ENCODE measurements at regions not wholly inside any gene's neighbourhood (a gene's known extent, or its start where the extent isn't known, plus 50 kb on each side); places are given as distances from the start of the nearest gene placed in this dataset.
"Not testable (repeated sequence)": the region's sequence is repeated elsewhere in the genome, so short reads cannot be mapped to it uniquely, and the experiment has no call there.

DNA sequence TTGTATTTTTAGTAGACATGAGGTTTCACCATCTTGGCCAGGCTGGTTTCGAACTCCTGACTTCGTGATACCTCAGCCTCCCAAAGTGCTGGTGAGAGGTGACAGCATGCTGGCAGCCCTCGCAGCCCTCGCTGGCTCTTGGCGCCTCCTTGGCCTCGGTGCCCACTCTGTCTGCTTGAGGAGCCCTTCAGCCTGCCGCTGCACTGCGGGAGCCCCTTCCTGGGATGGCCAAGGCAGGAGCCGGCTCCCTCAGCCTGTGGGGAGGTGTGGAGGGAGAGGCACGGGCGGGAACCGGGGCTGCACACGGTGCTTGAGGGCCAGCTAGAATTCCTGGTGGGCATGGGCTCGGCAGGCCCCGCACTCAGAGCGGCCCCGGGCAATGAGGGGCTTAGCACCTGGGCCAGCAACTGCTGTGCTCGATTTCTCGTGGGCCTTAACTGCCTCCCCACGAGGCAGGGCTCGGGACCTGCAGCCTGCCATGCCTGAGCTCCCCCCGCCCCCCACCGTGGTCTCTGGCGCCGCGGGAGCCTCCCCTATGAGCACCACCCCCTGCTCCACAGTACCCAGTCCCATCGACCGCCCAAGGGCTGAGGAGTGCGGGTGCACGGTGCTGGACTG lies 96.5 kb upstream of the RHOBTB1 start:
- 97% methylated on average over 30 of the region's 30 CpGs for WGBS
- no peaks in the 10 kb centered on the region for H3K4me1 ChIP-seq (ENCODE audit: control insufficient read depth in 4 of 4, insufficient read depth in 4 of 4, low read length in 3 of 4)
- H3K9ac ChIP-seq (ENCODE audit: low read depth in 1 of 2, low read length in 2 of 2) = no peak overlapping the region
- no peak for DNase-seq (ENCODE audit: low spot score)
- H3K27me3 ChIP-seq (ENCODE audit: control insufficient read depth in 4 of 4, insufficient read depth in 4 of 4, low read length in 3 of 4) = no peaks in the 10 kb centered on the region
- no peak overlapping the region for H3K4me3 ChIP-seq (ENCODE audit: low read depth in 1 of 3, low read length in 3 of 3)
- no peaks in the 10 kb centered on the region for H3K36me3 ChIP-seq (ENCODE audit: control insufficient read depth in 4 of 4, insufficient read depth in 3 of 4, low read depth in 1 of 4, low read length in 3 of 4)
- H3K9me3 ChIP-seq (ENCODE audit: control insufficient read depth in 4 of 4, low read length in 3 of 4) = peaks cover 0 to 2% (median 0%) of the 10 kb centered on the region in 4 donors
- no peak overlapping the region for H3K27ac ChIP-seq (ENCODE audit: low read depth in 1 of 2, low read length in 2 of 2)
- TF ChIP-seq FOXA1 (IDR thresholded peaks at IDR 0.05) (no peak), FOXA2 (IDR thresholded peaks at IDR 0.05) (no peak), HNF4G (IDR thresholded peaks at IDR 0.05) (no peak), EGR1 (IDR thresholded peaks at IDR 0.05; ENCODE audit: low read depth in 2 of 2) (no peak), HNF4A (conservative IDR thresholded peaks at IDR 0.05) (no peak), YY1 (IDR thresholded peaks at IDR 0.05) (no peak), NR2F2 (IDR thresholded peaks at IDR 0.05) (no peak), GABPA (IDR thresholded peaks at IDR 0.05 in 1 of 2, conservative IDR thresholded peaks at IDR 0.05 in 1 of 2) (no peak), RXRA (IDR thresholded peaks at IDR 0.05) (no peak)
- TF ChIP-seq, protein P1, sequence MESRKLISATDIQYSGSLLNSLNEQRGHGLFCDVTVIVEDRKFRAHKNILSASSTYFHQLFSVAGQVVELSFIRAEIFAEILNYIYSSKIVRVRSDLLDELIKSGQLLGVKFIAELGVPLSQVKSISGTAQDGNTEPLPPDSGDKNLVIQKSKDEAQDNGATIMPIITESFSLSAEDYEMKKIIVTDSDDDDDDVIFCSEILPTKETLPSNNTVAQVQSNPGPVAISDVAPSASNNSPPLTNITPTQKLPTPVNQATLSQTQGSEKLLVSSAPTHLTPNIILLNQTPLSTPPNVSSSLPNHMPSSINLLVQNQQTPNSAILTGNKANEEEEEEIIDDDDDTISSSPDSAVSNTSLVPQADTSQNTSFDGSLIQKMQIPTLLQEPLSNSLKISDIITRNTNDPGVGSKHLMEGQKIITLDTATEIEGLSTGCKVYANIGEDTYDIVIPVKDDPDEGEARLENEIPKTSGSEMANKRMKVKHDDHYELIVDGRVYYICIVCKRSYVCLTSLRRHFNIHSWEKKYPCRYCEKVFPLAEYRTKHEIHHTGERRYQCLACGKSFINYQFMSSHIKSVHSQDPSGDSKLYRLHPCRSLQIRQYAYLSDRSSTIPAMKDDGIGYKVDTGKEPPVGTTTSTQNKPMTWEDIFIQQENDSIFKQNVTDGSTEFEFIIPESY (IDR thresholded peaks at IDR 0.05) = no peak
- TF ChIP-seq, protein P2, sequence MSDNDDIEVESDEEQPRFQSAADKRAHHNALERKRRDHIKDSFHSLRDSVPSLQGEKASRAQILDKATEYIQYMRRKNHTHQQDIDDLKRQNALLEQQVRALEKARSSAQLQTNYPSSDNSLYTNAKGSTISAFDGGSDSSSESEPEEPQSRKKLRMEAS (IDR thresholded peaks at IDR 0.05) = no peak

DNA sequence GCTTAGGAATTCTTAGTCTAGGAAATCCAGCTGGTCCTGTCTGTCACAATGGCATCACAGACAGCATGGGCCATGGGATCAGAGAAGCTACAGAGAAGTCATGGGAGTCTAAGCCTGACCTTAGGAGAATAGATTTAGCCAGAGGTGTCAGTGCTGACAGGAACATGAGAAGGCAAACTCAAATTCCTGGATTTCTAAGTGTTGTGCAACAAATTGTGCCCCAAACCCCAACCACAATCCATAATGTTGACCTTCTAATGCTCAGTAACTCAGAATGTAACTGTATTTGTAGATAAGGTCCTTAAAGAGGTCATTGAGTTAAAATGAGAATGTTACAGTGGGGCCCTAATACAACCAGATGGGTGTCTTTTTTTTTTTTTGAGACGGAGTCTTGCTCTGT lies 95.9 kb upstream of the RHOBTB1 start:
- no peaks in the 10 kb centered on the region for H3K27me3 ChIP-seq (ENCODE audit: control insufficient read depth in 4 of 4, insufficient read depth in 4 of 4, low read length in 3 of 4)
- WGBS = 91% methylated on average over 1 of the region's 1 CpG
- TF ChIP-seq RXRA (IDR thresholded peaks at IDR 0.05) (no peak), RAD21 (IDR thresholded peaks at IDR 0.05) (no peak), FOXA2 (IDR thresholded peaks at IDR 0.05) (no peak), HNF4A (conservative IDR thresholded peaks at IDR 0.05) (no peak), NR2F2 (IDR thresholded peaks at IDR 0.05) (no peak), YY1 (IDR thresholded peaks at IDR 0.05) (no peak), FOXA1 (IDR thresholded peaks at IDR 0.05) (no peak), EGR1 (IDR thresholded peaks at IDR 0.05; ENCODE audit: low read depth in 2 of 2) (no peak)
- TF ChIP-seq, protein P3, sequence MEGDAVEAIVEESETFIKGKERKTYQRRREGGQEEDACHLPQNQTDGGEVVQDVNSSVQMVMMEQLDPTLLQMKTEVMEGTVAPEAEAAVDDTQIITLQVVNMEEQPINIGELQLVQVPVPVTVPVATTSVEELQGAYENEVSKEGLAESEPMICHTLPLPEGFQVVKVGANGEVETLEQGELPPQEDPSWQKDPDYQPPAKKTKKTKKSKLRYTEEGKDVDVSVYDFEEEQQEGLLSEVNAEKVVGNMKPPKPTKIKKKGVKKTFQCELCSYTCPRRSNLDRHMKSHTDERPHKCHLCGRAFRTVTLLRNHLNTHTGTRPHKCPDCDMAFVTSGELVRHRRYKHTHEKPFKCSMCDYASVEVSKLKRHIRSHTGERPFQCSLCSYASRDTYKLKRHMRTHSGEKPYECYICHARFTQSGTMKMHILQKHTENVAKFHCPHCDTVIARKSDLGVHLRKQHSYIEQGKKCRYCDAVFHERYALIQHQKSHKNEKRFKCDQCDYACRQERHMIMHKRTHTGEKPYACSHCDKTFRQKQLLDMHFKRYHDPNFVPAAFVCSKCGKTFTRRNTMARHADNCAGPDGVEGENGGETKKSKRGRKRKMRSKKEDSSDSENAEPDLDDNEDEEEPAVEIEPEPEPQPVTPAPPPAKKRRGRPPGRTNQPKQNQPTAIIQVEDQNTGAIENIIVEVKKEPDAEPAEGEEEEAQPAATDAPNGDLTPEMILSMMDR (IDR thresholded peaks at IDR 0.05; ENCODE audit: low read depth, low read length, missing input control) = no peak
- TF ChIP-seq, protein P4, sequence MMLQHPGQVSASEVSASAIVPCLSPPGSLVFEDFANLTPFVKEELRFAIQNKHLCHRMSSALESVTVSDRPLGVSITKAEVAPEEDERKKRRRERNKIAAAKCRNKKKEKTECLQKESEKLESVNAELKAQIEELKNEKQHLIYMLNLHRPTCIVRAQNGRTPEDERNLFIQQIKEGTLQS (IDR thresholded peaks at IDR 0.05) = no peak
- TF ChIP-seq, protein P1 (IDR thresholded peaks at IDR 0.05) = no peak
- H3K27ac ChIP-seq (ENCODE audit: low read depth in 1 of 2, low read length in 2 of 2) = no peak overlapping the region
- H3K4me3 ChIP-seq (ENCODE audit: low read depth in 1 of 3, low read length in 3 of 3) = no peak overlapping the region
- H3K9ac ChIP-seq (ENCODE audit: low read depth in 1 of 2, low read length in 2 of 2) = no peak overlapping the region
- DNase-seq (ENCODE audit: low spot score) = no peak
- H3K9me3 ChIP-seq (ENCODE audit: control insufficient read depth in 4 of 4, low read length in 3 of 4) = peaks cover 0 to 2% (median 0%) of the 10 kb centered on the region in 4 donors
- no peaks in the 10 kb centered on the region for H3K36me3 ChIP-seq (ENCODE audit: control insufficient read depth in 4 of 4, insufficient read depth in 3 of 4, low read depth in 1 of 4, low read length in 3 of 4)
- H3K4me1 ChIP-seq (ENCODE audit: control insufficient read depth in 4 of 4, insufficient read depth in 4 of 4, low read length in 3 of 4) = no peaks in the 10 kb centered on the region

DNA sequence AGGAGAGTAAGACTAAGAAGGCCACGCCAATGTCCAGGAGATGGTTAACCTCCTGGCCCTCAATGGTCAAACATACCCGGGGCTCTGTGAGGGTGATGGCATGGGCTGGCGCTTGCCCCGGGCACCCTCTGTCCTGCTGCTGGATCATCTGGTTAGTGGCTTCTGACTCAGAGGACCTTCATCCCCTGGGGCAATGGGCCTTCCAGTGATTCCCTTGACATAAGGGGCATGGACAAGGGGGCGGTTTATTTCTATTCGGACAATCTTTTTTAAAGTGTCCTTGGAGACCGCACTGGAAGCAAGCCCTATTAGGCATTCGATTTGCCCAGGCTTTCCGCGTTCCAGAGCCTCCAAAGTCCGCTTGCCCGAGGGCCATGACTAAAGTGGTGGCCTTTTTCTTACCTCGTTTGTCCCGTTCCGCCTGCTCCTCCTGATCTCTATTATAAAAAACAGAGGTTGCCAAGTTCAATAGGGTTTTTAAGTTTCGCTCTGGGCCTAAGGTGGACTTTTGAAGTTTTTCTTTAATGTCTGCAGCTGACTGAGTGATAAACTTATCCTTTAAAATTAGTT lies 93.4 kb upstream of the RHOBTB1 start:
- H3K4me3 ChIP-seq (ENCODE audit: low read depth in 1 of 3, low read length in 3 of 3); H3K27ac ChIP-seq (ENCODE audit: low read depth in 1 of 2, low read length in 2 of 2); H3K4me1 ChIP-seq (ENCODE audit: control insufficient read depth in 4 of 4, insufficient read depth in 4 of 4, low read length in 3 of 4); H3K9ac ChIP-seq (ENCODE audit: low read depth in 1 of 2, low read length in 2 of 2); H3K27me3 ChIP-seq (ENCODE audit: control insufficient read depth in 4 of 4, insufficient read depth in 4 of 4, low read length in 3 of 4); H3K9me3 ChIP-seq (ENCODE audit: control insufficient read depth in 4 of 4, low read length in 3 of 4); H3K36me3 ChIP-seq (ENCODE audit: control insufficient read depth in 4 of 4, insufficient read depth in 3 of 4, low read depth in 1 of 4, low read length in 3 of 4); DNase-seq (ENCODE audit: low spot score): not testable (repeated sequence)
- WGBS = 90% methylated on average over 16 of the region's 16 CpGs

DNA sequence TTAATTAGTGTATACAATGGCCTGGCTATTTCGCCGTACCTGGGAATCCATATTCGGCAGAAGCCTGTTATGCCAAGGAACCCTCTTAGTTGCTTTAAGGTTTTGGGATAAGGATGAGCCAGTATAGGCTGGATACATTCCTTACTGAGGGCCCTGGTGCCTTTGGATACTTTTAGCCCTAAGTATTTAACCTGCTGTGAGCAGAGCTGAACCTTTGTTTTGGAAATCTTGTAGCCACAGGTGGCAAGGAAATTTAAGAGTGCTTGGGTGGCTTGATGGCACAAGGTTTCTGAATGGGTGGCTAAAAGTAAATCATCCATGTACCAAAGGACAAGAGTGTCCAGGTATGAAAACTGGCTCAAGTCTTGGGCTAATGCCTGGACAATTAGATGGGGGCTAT lies 92.2 kb upstream of the RHOBTB1 start:
- H3K27me3 ChIP-seq (ENCODE audit: control insufficient read depth in 4 of 4, insufficient read depth in 4 of 4, low read length in 3 of 4); H3K36me3 ChIP-seq (ENCODE audit: control insufficient read depth in 4 of 4, insufficient read depth in 3 of 4, low read depth in 1 of 4, low read length in 3 of 4); H3K4me1 ChIP-seq (ENCODE audit: control insufficient read depth in 4 of 4, insufficient read depth in 4 of 4, low read length in 3 of 4); H3K4me3 ChIP-seq (ENCODE audit: low read depth in 1 of 3, low read length in 3 of 3); H3K27ac ChIP-seq (ENCODE audit: low read depth in 1 of 2, low read length in 2 of 2); DNase-seq (ENCODE audit: low spot score); H3K9ac ChIP-seq (ENCODE audit: low read depth in 1 of 2, low read length in 2 of 2); H3K9me3 ChIP-seq (ENCODE audit: control insufficient read depth in 4 of 4, low read length in 3 of 4): not testable (repeated sequence)
- 97% methylated on average over 3 of the region's 3 CpGs for WGBS

All from liver (tissue), 8 donors.